GM12878 (cell line): ENCODE measurements at regions not wholly inside any gene's neighbourhood (a gene's known extent, or its start where the extent isn't known, plus 50 kb on each side); places are given as distances from the start of the nearest gene placed in this dataset.

Source experiments
- ATAC-seq: fragments of 200-7000 bp; cut with Tn5 transposase; 3 replicates; pipeline ENCODE4 v1.9.1; 2020; ENCODE audit warnings: mild to moderate bottlenecking, moderate library complexity
- BruUV-seq: library from RNA; stranded (reverse); fragments of 400-500 nt; replicated peaks from 2 replicates; lab custom pipeline; 2021; lab: Mats Ljungman, UMichigan
- CTCF ChIA-PET: fragments of 300-600 bp; sonication (Branson Sonifier 250); formaldehyde crosslinking; extraction: SDS; loops from one replicate; lab custom pipeline; 2021; ENCODE audit warnings: inconsistent platforms; lab: Yijun Ruan, JAX
- POLR2A ChIA-PET: fragments of 350-600 bp; formaldehyde crosslinking; extraction: SDS; loops from one replicate; lab custom pipeline; 2021; ENCODE audit warnings: inconsistent platforms; lab: Charles Lee
- RAD21 ChIA-PET: fragments of 300-600 bp; sonication (Branson Sonifier 250); formaldehyde crosslinking; loops from one replicate; lab custom pipeline; 2023; ENCODE audit warnings: antibody characterized with exemption; ENCODE audit not compliant: unreplicated experiment; lab: Charles Lee
- SMC1A ChIA-PET: fragments of 300-600 bp; sonication (Branson Sonifier 250); formaldehyde crosslinking; loops from one replicate; lab custom pipeline; 2023; ENCODE audit not compliant: unreplicated experiment, uncharacterized antibody; lab: Charles Lee
- DNase-seq: peaks from one replicate; pipeline ENCODE4 v3.0.0-alpha.2; 2011; ENCODE audit warnings: low read depth, low spot score
- FAIRE-seq: peaks from 3 replicates; lab custom pipeline; 2011; peaks lifted over from hg19 to GRCh38; lab: Jason Lieb, UNC
- H2AFZ ChIP-seq: 2 replicates; pipeline ENCODE4 v1.6.0; 2011; ENCODE audit warnings: low read depth, low read length, control low read depth; ENCODE audit not compliant: control insufficient read depth
- H3K27ac ChIP-seq: 2 replicates; pipeline ENCODE4 v1.5.1; 2011; ENCODE audit warnings: control low read depth; ENCODE audit not compliant: control insufficient read depth, insufficient read depth
- H3K27me3 ChIP-seq, 2 experiments: replicated peaks in 1 of 2; 2 replicates each; pipeline versions ENCODE4 v1.6.0 to v1.6.1; 2011; ENCODE audit warnings: low read length in 1 of 2; ENCODE audit not compliant: control insufficient read depth in 2 of 2, insufficient read depth in 2 of 2
- H3K36me3 ChIP-seq, 2 experiments: 2 replicates each; pipeline ENCODE4 v1.5.1; 2011; ENCODE audit warnings: low read length in 1 of 2; ENCODE audit not compliant: control insufficient read depth in 2 of 2, insufficient read depth in 2 of 2
- H3K4me1 ChIP-seq: 2 replicates; pipeline ENCODE4 v1.6.1; 2011; ENCODE audit warnings: mild to moderate bottlenecking, low read length, moderate library complexity, mixed read lengths; ENCODE audit not compliant: control insufficient read depth, insufficient read depth
- H3K4me2 ChIP-seq: 2 replicates; pipeline ENCODE4 v1.6.0; 2011; ENCODE audit warnings: control low read depth; ENCODE audit not compliant: control insufficient read depth, insufficient read depth
- H3K4me3 ChIP-seq: fragments of 200-600 bp; sonication (generic); 2 replicates; pipeline ENCODE4 v1.5.1; 2016
- H3K79me2 ChIP-seq: 2 replicates; pipeline ENCODE4 v1.6.0; 2011; ENCODE audit warnings: low read length; ENCODE audit not compliant: control insufficient read depth, insufficient read depth
- H3K9ac ChIP-seq: 2 replicates; pipeline ENCODE4 v1.8.0; 2011; ENCODE audit warnings: low read length, control low read depth, mixed read lengths; ENCODE audit not compliant: control insufficient read depth, insufficient read depth
- H3K9me3 ChIP-seq: replicated peaks from 3 replicates; pipeline ENCODE4 v1.5.1; 2011; ENCODE audit warnings: mild to moderate bottlenecking, low read length; ENCODE audit not compliant: control insufficient read depth, insufficient read depth
- H4K20me1 ChIP-seq: 2 replicates; pipeline ENCODE4 v1.6.0; 2011; ENCODE audit not compliant: control insufficient read depth, insufficient read depth
- ATF7 ChIP-seq: fragments of 450-650 bp; IDR thresholded peaks from 2 replicates; pipeline ENCODE4 v1.6.1; 2016; ENCODE audit warnings: low read depth, mild to moderate bottlenecking
- BCLAF1 ChIP-seq: fragments of 450-650 bp; IDR thresholded peaks from 2 replicates; pipeline ENCODE4 v1.6.1; 2017; ENCODE audit warnings: antibody characterized with exemption, mild to moderate bottlenecking, moderate library complexity
- CHD4 ChIP-seq: fragments of 200-600 bp; sonication (generic); IDR thresholded peaks from 2 replicates; pipeline ENCODE4 v1.6.1; 2016; ENCODE audit warnings: mild to moderate bottlenecking
- POLR2AphosphoS2 ChIP-seq: IDR thresholded peaks from 2 replicates; pipeline ENCODE4 v1.6.1; 2011; ENCODE audit warnings: low read depth, mild to moderate bottlenecking, low read length, improper control_type of control experiment, moderate library complexity
- RBBP5 ChIP-seq: fragments of 200-600 bp; sonication (generic); conservative IDR thresholded peaks from 2 replicates; pipeline ENCODE4 v1.6.1; 2016
- SUPT20H ChIP-seq: IDR thresholded peaks from 2 replicates; pipeline ENCODE4 v1.6.1; 2011; ENCODE audit warnings: low read depth, mild to moderate bottlenecking, low read length, moderate library complexity, borderline replicate concordance; ENCODE audit not compliant: control insufficient read depth
- WGBS: methylation state at CpG from one replicate; pipeline ENCODE4 v1.1.6; 2016; ENCODE audit warnings: low lambda C conversion rate; ENCODE audit not compliant: insufficient replicate concordance, insufficient coverage; ENCODE audit errors: missing lambda C conversion rate; 5-methylcytosine and 5-hydroxymethylcytosine counted together
- in situ Hi-C: fragments of 300-500 bp; cut with MboI; formaldehyde crosslinking; loops from 9 replicates; pipeline ENCODE4 v1.14.3; 2018; ENCODE audit warnings: mixed read lengths
- intact Hi-C: fragments of 100-400 bp; cut with micrococcal nuclease; formaldehyde crosslinking; loops from one replicate; pipeline ENCODE4 v1.14.2; 2022; ENCODE audit not compliant: unreplicated experiment

- in situ Hi-C loops = no loop called here
- ChIA-PET POLR2A (interaction anchor here (0.5 kb wide), 1 partner anchor 101 kb away, joined by 6 read pairs; no protein-coding TSS in a partner anchor), SMC1A (interaction anchor here (1.0 kb wide), 1 partner anchor 25 kb away, joined by 3 read pairs; no protein-coding TSS in a partner anchor), RAD21 (no interaction called here), CTCF (no interaction called here)
- no peak for ATAC-seq
- H3K4me3 ChIP-seq = no peak overlapping the region
- no peak overlapping the region for H3K4me2 ChIP-seq
- H3K9ac ChIP-seq = no peak overlapping the region
- H3K79me2 ChIP-seq = no peaks in the 10 kb centered on the region
- no peak overlapping the region for H3K27ac ChIP-seq
- no peaks in the 10 kb centered on the region for H3K36me3 ChIP-seq
- no peaks in the 10 kb centered on the region for H3K4me1 ChIP-seq
- peaks cover 0 to 3% of the 10 kb centered on the region in 2 experiments; a peak in 2 of 4 replicates for H3K27me3 ChIP-seq
- no peaks in the 10 kb centered on the region for H4K20me1 ChIP-seq
- WGBS = 46% methylated on average over 5 of the region's 5 CpGs
- no TSS peak for BruUV-seq
- no peak overlapping the region for H2AFZ ChIP-seq
- H3K9me3 ChIP-seq = no peaks in the 10 kb centered on the region
- no peak for FAIRE-seq
- intact Hi-C loops = no loop called here
- TF ChIP-seq CHD4 (no peak), POLR2AphosphoS2 (no peak), RBBP5 (no peak), SUPT20H (no peak), ATF7 (no peak), BCLAF1 (no peak)
- DNase-seq = no peak
Measured at GRCh38 chr6:159494586-159494972, 198.5 kb downstream of the SOD2 start.
